ENCODE measurements at regions not wholly inside any gene's neighbourhood (a gene's known extent, or its start where the extent isn't known, plus 50 kb on each side); places are given as distances from the start of the nearest gene placed in this dataset.

- no peak for TF ChIP-seq EZH2 (IDR thresholded peaks at IDR 0.05)
- TF ChIP-seq FOXP2 (optimal IDR thresholded peaks at IDR 0.05; ENCODE audit: control extremely low read depth, extremely low read length, insufficient read depth) = no peak
- TF ChIP-seq POLR2AphosphoS5 (IDR thresholded peaks at IDR 0.05; ENCODE audit: borderline replicate concordance, low read depth, low read length) = no peak
These were observed 113.9 kb upstream of the PLXNA4 start for GRCh38 chr7:132690174-132690573.

Data from SK-N-MC (cell line).